ENCODE measurements at regions not wholly inside any gene's neighbourhood (a gene's known extent, or its start where the extent isn't known, plus 50 kb on each side); places are given as distances from the start of the nearest gene placed in this dataset.

DNA sequence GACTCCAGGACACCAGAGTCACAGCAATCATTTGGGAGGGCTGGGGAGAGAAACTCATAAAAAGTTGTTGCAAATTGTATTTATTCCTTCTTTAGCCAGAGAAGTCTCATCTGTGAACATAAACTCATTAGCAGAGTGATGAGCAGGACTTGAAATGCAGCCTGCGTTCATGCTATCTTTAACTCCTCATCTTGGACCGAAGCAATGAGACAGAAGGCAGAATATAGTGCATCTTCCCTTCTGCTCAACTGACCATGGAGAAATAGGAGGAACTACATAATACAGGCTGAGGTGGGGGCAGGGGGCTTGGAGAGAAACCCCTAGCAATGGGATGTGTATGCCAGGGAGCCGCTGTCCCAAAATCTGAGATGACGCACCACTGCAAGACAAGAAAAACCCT is 121.8 kb upstream of the AJAP1 start:
- H3K4me3 ChIP-seq (ENCODE audit: low read length): no peak overlapping the region
- TF ChIP-seq, protein P1, sequence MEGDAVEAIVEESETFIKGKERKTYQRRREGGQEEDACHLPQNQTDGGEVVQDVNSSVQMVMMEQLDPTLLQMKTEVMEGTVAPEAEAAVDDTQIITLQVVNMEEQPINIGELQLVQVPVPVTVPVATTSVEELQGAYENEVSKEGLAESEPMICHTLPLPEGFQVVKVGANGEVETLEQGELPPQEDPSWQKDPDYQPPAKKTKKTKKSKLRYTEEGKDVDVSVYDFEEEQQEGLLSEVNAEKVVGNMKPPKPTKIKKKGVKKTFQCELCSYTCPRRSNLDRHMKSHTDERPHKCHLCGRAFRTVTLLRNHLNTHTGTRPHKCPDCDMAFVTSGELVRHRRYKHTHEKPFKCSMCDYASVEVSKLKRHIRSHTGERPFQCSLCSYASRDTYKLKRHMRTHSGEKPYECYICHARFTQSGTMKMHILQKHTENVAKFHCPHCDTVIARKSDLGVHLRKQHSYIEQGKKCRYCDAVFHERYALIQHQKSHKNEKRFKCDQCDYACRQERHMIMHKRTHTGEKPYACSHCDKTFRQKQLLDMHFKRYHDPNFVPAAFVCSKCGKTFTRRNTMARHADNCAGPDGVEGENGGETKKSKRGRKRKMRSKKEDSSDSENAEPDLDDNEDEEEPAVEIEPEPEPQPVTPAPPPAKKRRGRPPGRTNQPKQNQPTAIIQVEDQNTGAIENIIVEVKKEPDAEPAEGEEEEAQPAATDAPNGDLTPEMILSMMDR (IDR thresholded peaks at IDR 0.05; ENCODE audit: insufficient read depth, low read depth, low read length, missing control alignments): no peak
- no peak for DNase-seq (ENCODE audit: low read depth)

DNA sequence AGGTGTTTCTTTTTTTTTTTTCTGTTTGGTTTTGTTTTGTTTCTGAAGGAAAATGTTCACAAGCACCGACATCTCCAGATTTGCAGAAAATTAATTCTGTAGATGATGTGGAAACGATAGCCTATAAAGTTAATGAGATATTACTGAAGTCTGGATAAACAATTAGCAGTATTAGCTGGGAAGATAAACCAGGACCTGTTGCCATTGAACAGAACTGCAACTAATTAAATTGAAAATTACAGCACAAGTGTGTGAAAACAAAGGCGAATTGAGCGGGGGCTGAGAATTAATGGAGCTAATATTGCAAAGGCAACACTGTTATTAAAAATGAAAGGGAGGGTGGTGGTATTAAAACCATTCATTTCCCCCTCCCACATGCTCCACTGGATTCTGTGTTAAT is 107.5 kb upstream of the AJAP1 start:
- H3K4me3 ChIP-seq (ENCODE audit: low read length): no peak overlapping the region
- no peak for DNase-seq (ENCODE audit: low read depth)
- TF ChIP-seq, protein P1 (IDR thresholded peaks at IDR 0.05; ENCODE audit: insufficient read depth, low read depth, low read length, missing control alignments): no peak

DNA sequence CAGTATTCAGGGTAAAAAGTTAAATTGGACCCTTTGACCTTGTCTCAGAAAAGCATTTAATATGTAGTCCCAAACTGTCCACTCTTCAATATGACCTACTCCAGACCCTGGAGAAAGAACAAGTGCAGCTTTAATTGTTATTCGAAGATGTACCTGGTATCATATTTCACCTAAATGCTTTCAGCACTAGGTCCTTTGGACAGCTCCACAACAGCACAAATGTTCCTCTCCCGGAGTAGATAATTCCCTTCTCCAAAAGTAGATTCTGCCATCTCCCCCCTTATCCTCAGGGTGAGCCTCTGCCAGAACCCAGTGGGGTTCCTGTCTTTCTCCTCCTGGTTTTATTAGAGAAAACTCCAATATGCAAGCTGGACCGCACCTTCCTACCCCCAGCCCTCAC is 104.5 kb upstream of the AJAP1 start:
- TF ChIP-seq, protein P1 (IDR thresholded peaks at IDR 0.05; ENCODE audit: insufficient read depth, low read depth, low read length, missing control alignments): no peak
- H3K4me3 ChIP-seq (ENCODE audit: low read length): no peak overlapping the region
- DNase-seq (ENCODE audit: low read depth): no peak

DNA sequence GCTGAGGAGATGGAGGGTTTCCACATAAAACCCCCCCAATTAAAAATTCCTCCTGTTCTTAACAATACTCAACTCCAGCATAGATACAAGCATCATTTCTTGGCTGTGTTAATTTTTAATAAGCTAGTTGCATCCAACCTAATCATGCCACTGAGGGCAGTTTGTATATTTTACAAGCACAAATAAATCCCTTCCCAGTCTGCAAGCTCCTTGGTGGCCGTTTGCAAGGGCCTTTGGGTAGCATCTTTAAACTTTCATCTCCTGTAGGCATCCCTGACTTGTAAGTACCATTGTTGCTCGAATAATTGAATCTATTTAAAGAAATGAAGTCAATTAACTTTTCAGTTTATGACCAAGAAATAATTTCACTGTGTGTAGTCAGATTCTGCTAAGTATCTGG is 103.5 kb upstream of the AJAP1 start:
- H3K4me3 ChIP-seq (ENCODE audit: low read length): no peak overlapping the region
- DNase-seq (ENCODE audit: low read depth): no peak
- TF ChIP-seq, protein P1 (IDR thresholded peaks at IDR 0.05; ENCODE audit: insufficient read depth, low read depth, low read length, missing control alignments): no peak

DNA sequence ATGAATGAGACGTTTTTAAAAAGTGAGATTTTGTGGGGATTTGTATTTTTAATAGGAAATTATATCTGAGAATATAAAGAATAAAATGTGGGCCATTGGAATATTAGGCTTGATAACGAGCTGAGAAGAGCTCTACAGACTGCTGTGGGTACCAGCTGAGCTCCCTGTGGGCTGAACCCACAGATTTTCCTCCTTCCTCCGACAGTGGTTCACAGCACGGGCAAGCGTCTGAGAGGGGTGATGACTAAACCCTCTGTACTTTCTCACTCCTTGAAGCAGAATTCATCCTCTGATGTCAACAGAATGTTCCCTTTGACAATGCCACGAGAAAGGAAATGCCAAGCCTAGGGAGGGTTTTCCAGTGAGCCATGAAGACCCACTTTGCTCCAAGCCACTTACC is 102.7 kb upstream of the AJAP1 start:
- TF ChIP-seq, protein P1 (IDR thresholded peaks at IDR 0.05; ENCODE audit: insufficient read depth, low read depth, low read length, missing control alignments): no peak
- H3K4me3 ChIP-seq (ENCODE audit: low read length): no peak overlapping the region
- no peak for DNase-seq (ENCODE audit: low read depth)

DNA sequence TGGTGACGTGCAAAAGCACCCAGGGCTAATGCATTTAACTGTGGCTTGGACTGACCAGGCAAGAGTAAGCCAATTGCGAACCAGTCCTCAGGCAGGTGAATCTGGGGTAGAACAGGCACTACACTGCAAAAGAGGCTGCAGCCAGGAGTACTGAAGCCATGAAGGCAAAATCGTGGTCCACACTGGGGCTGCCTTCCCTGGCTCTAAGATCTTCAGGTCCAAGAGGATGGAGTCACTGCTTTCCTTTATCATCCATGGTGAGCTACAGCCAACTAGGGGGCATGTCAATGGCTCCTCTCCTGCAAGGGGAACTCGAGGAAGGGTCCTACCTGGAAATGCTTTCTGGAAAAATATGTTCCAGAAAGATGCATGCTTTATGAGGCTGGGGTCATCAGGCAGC is 100.6 kb upstream of the AJAP1 start:
- H3K4me3 ChIP-seq (ENCODE audit: low read length): no peak overlapping the region
- no peak for DNase-seq (ENCODE audit: low read depth)
- TF ChIP-seq, protein P1 (IDR thresholded peaks at IDR 0.05; ENCODE audit: insufficient read depth, low read depth, low read length, missing control alignments): no peak

DNA sequence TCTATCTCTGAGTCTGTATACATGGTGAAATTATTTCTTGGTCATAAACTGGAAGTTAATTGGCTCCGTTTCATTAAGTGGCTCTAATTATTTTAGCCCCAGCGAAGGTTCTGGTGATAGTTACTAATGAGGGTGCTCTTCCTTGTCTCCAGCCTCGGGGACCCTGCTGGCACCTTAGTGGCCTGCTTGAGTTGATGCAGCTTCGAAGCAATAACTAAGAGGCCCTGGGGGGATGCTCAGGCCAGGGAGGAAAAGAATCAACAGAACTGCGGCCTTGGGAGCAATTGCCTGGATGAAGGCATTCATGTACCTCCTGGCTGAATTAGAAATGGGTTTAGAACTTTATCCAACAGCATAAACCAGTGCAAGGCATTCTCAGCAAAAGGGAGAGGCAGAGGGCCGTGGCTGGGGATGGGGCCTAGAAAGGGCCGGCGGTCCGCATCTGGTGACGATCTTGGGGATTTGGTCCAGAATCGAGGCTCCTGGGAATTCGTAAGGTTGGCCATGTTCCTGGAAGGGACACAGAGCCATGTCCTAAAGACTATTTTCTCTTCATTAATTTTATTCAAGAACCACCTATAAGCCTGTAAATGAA is 100.0 kb upstream of the AJAP1 start:
- no peak for DNase-seq (ENCODE audit: low read depth)

More for the DNA sequence above, 100.0 kb upstream of the AJAP1 start:
- H3K4me3 ChIP-seq (ENCODE audit: low read length): no peak overlapping the region
- TF ChIP-seq, protein P1 (IDR thresholded peaks at IDR 0.05; ENCODE audit: insufficient read depth, low read depth, low read length, missing control alignments): no peak

All from epithelial cell of esophagus (primary cell).